ENCODE measurements at regions not wholly inside any gene's neighbourhood (a gene's known extent, or its start where the extent isn't known, plus 50 kb on each side); places are given as distances from the start of the nearest gene placed in this dataset.

GRCh38 chrX:93932471-93933220, 258.6 kb downstream of the FAM133A start:
- no peak for DNase-seq (ENCODE audit: low read depth in 1 of 2, low spot score in 2 of 2)
- H3K56ac ChIP-seq (replicated peaks; ENCODE audit: insufficient read length, low read depth, low read length), result no peak overlapping the region
- TF ChIP-seq E2F6 (IDR thresholded peaks at IDR 0.05) (no peak), SP4 (IDR thresholded peaks at IDR 0.05; ENCODE audit: low read length) (no peak), NRF1 (IDR thresholded peaks at IDR 0.05; ENCODE audit: low read depth, low read length) (no peak), KDM5A (IDR thresholded peaks at IDR 0.05; ENCODE audit: low read length) (no peak), SP1 (IDR thresholded peaks at IDR 0.05; ENCODE audit: low read depth, low read length) (no peak), BRCA1 (IDR thresholded peaks at IDR 0.05; ENCODE audit: low read depth, low read length) (no peak), MAFK (IDR thresholded peaks at IDR 0.05; ENCODE audit: low read depth, low read length) (no peak), ASH2L (IDR thresholded peaks at IDR 0.05; ENCODE audit: low read length) (no peak), ATF2 (IDR thresholded peaks at IDR 0.05; ENCODE audit: low read length) (no peak), HDAC2 (IDR thresholded peaks at IDR 0.05; ENCODE audit: borderline replicate concordance in 1 of 2, low read depth in 2 of 2, low read length in 2 of 2) (no peak), TBP (IDR thresholded peaks at IDR 0.05; ENCODE audit: low read depth, low read length) (no peak), RBBP5 (IDR thresholded peaks at IDR 0.05; ENCODE audit: borderline replicate concordance, low read depth, low read length) (no peak)

More at GRCh38 chrX:93932471-93933220, 258.6 kb downstream of the FAM133A start:
- POLR2A ChIA-PET (ENCODE audit: partially characterized antibody), result no interaction called here
- Histone ChIP-seq H4K8ac (ENCODE audit: extremely low read depth, insufficient read depth, low read length) (no peak overlapping the region), H2BK20ac (ENCODE audit: low read length) (no peak overlapping the region), H3K4me1 (replicated peaks in 1 of 4; ENCODE audit: control insufficient read depth in 3 of 4, insufficient read depth in 4 of 4, low read length in 3 of 4) (peaks cover 0 to 4% (median 0%) of the 10 kb centered on the region in 4 experiments; a peak in 2 of 7 replicates), H2AFZ (ENCODE audit: low read length) (no peak overlapping the region), H3K4ac (replicated peaks; ENCODE audit: insufficient read length, low read depth, low read length) (no peak overlapping the region), H3K9ac (replicated peaks in 1 of 4; ENCODE audit: extremely low read depth in 1 of 4, low read depth in 3 of 4, low read length in 3 of 4) (no peak overlapping the region), H3K9me3 (ENCODE audit: insufficient read depth in 2 of 2, low read depth in 1 of 2, low read length in 1 of 2) (no peaks in the 10 kb centered on the region), H2BK5ac (ENCODE audit: low read depth, low read length) (no peak overlapping the region), H4K5ac (ENCODE audit: insufficient read length, low read depth, low read length) (no peak overlapping the region), H3K18ac (ENCODE audit: extremely low read depth, low read length) (no peak overlapping the region), H3K79me1 (ENCODE audit: low read depth, low read length) (no peaks in the 10 kb centered on the region), H2BK120ac (replicated peaks; ENCODE audit: low read depth, low read length) (no peak overlapping the region), H3K23me2 (ENCODE audit: low read depth, low read length) (no peaks in the 10 kb centered on the region), H4K91ac (replicated peaks; ENCODE audit: insufficient read length, low read length) (no peak overlapping the region), H4K20me1 (replicated peaks in 1 of 2; ENCODE audit: control insufficient read depth in 1 of 2, insufficient read depth in 2 of 2, low read length in 2 of 2) (no peaks in the 10 kb centered on the region), H3K27me3 (replicated peaks in 1 of 4; ENCODE audit: control insufficient read depth in 3 of 4, extremely low read depth in 1 of 4, insufficient read depth in 3 of 4, low read length in 3 of 4) (no peaks in the 10 kb centered on the region), H2BK12ac (ENCODE audit: low read depth, low read length) (no peak overlapping the region), H3K27ac (ENCODE audit: low read depth, low read length) (no peak overlapping the region), H3K36me3 (ENCODE audit: control insufficient read depth in 2 of 4, insufficient read depth in 4 of 4, low read length in 3 of 4) (no peaks in the 10 kb centered on the region), H3K4me2 (ENCODE audit: insufficient read depth in 1 of 2, low read depth in 2 of 2, low read length in 2 of 2) (no peak overlapping the region), H3K23ac (ENCODE audit: insufficient read length) (no peak overlapping the region), H3K79me2 (ENCODE audit: control insufficient read depth in 1 of 2, insufficient read depth in 2 of 2, low read length in 2 of 2) (no peaks in the 10 kb centered on the region), H2AK5ac (ENCODE audit: low read depth, low read length) (no peak overlapping the region), H3K14ac (ENCODE audit: insufficient read length) (no peak overlapping the region), H2BK15ac (ENCODE audit: low read length) (no peak overlapping the region), H3K4me3 (ENCODE audit: extremely low read depth in 1 of 4, insufficient read depth in 2 of 4, low read depth in 3 of 4, low read length in 4 of 4) (no peak overlapping the region)
- CTCF ChIA-PET (ENCODE audit: partially characterized antibody), result no interaction called here
- FAIRE-seq, result no peak
- 93% methylated on average over 5 of the region's 5 CpGs; no CpG with 5 or more reads in 1 of the 2 experiments for WGBS, 2 experiments (ENCODE audit: extremely low coverage in 1 of 2, insufficient coverage in 1 of 2, insufficient read length in 1 of 2, insufficient replicate concordance in 2 of 2, low coverage in 1 of 2, low lambda C conversion rate in 2 of 2, missing lambda C conversion rate in 1 of 2)
